Prostate gland (tissue), 2 donors: ENCODE measurements at regions not wholly inside any gene's neighbourhood (a gene's known extent, or its start where the extent isn't known, plus 50 kb on each side); places are given as distances from the start of the nearest gene placed in this dataset.

Source experiments
- DNase-seq: peaks from one replicate; pipeline ENCODE4 v3.0.0-alpha.2; 2019; ENCODE audit warnings: low spot score
- H3K27ac ChIP-seq, 2 donors: fragments of 200-600 bp; sonication (generic); 2 replicates each; pipeline ENCODE4 v1.5.1; 2017 to 2019
- H3K27me3 ChIP-seq: fragments of 200-600 bp; sonication (generic); replicated peaks from 2 replicates; pipeline ENCODE4 v1.5.1; 2019; ENCODE audit not compliant: insufficient read depth
- H3K36me3 ChIP-seq, 2 donors: fragments of 200-600 bp; sonication (generic); 1 replicate in 1 of 2; 2 replicates in 1 of 2; pipeline versions ENCODE4 v1.5.1 to v1.8.1; 2017 to 2019
- H3K4me1 ChIP-seq: fragments of 200-600 bp; sonication (generic); replicated peaks from 2 replicates; pipeline ENCODE4 v1.5.1; 2019
- H3K4me3 ChIP-seq, 2 donors: fragments of 200-600 bp; sonication (generic); 2 replicates each; pipeline ENCODE4 v1.5.1; 2017 to 2019
- H3K9me3 ChIP-seq: fragments of 200-600 bp; sonication (generic); 2 replicates; pipeline ENCODE4 v1.5.1; 2017
- CTCF ChIP-seq, 4 experiments: fragments of 200-600 bp in 2 of 4; fragments of 450-650 bp in 2 of 4; sonication (generic) in 2 of 4; IDR thresholded peaks; 1 replicate in 3 of 4; 2 replicates in 1 of 4; pipeline ENCODE4 v1.5.1; 2016 to 2019; ENCODE audit warnings: antibody characterized with exemption in 4 of 4, mild to moderate bottlenecking in 2 of 4, moderate library complexity in 2 of 4
- POLR2A ChIP-seq: fragments of 450-650 bp; IDR thresholded peaks from one replicate; pipeline ENCODE4 v1.6.1; 2016; ENCODE audit warnings: antibody characterized with exemption, mild to moderate bottlenecking
- POLR2AphosphoS5 ChIP-seq: sonication (generic); formaldehyde crosslinking; IDR thresholded peaks from one replicate; pipeline ENCODE4 v1.6.1; 2017; ENCODE audit warnings: antibody characterized with exemption
- WGBS: methylation state at CpG from one replicate; pipeline ENCODE4 v1.1.5; 2018; 5-methylcytosine and 5-hydroxymethylcytosine counted together
- intact Hi-C: fragments of 100-400 bp; cut with DNase I; formaldehyde crosslinking; loops from one replicate; pipeline ENCODE4 v1.14.2; 2022

GRCh38 chr1:14136881-14137280 lies 436.9 kb downstream of the PRDM2 start:
- Histone ChIP-seq H3K9me3 (no peaks in the 10 kb centered on the region), H3K36me3 (no peaks in the 10 kb centered on the region), H3K27me3 (no peaks in the 10 kb centered on the region), H3K4me3 (no peak overlapping the region), H3K27ac (no peak overlapping the region), H3K4me1 (no peaks in the 10 kb centered on the region)
- DNase-seq, result no peak
- intact Hi-C loops, result no loop called here
- WGBS, result 36% methylated on average over 5 of the region's 5 CpGs
- TF ChIP-seq CTCF (IDR thresholded peaks at IDR 0.05), result no peak
- TF ChIP-seq POLR2A, result no peak
- TF ChIP-seq POLR2AphosphoS5, result no peak

- no peaks in the 10 kb centered on the region for H3K27me3 ChIP-seq
- intact Hi-C loops, result no loop called here
- DNase-seq, result no peak
- TF ChIP-seq POLR2A (no peak), POLR2AphosphoS5 (no peak), CTCF (IDR thresholded peaks at IDR 0.05) (no peak)
- H3K36me3 ChIP-seq, result no peaks in the 10 kb centered on the region
- H3K4me3 ChIP-seq, result no peak overlapping the region
- H3K4me1 ChIP-seq, result no peaks in the 10 kb centered on the region
- H3K27ac ChIP-seq, result no peak overlapping the region
- 89% methylated on average over 6 of the region's 6 CpGs for WGBS
- no peaks in the 10 kb centered on the region for H3K9me3 ChIP-seq
Measured at GRCh38 chr1:14137411-14138134, 437.6 kb downstream of the PRDM2 start.

- 79% methylated on average over 3 of the region's 3 CpGs for WGBS
- Histone ChIP-seq H3K36me3 (no peaks in the 10 kb centered on the region), H3K4me1 (no peaks in the 10 kb centered on the region), H3K4me3 (no peak overlapping the region), H3K27ac (no peak overlapping the region), H3K27me3 (no peaks in the 10 kb centered on the region), H3K9me3 (no peaks in the 10 kb centered on the region)
- intact Hi-C loops, result no loop called here
- DNase-seq, result no peak
- TF ChIP-seq POLR2AphosphoS5, result no peak
- TF ChIP-seq CTCF (IDR thresholded peaks at IDR 0.05), result no peak
- no peak for TF ChIP-seq POLR2A
Measured at GRCh38 chr1:14138135-14138506, 438.1 kb downstream of the PRDM2 start.

- Histone ChIP-seq H3K27ac (no peak overlapping the region), H3K36me3 (no peaks in the 10 kb centered on the region), H3K4me1 (no peaks in the 10 kb centered on the region), H3K9me3 (no peaks in the 10 kb centered on the region), H3K27me3 (no peaks in the 10 kb centered on the region), H3K4me3 (no peak overlapping the region)
- intact Hi-C loops, result no loop called here
- TF ChIP-seq POLR2A, result no peak
- TF ChIP-seq CTCF (IDR thresholded peaks at IDR 0.05), result no peak
- TF ChIP-seq POLR2AphosphoS5, result no peak
- DNase-seq, result no peak
- 83% methylated on average over 6 of the region's 6 CpGs for WGBS
Measured at GRCh38 chr1:14138687-14139086, 438.7 kb downstream of the PRDM2 start.

- intact Hi-C loops, result no loop called here
- 31% methylated on average over 13 of the region's 13 CpGs for WGBS
- H3K27ac ChIP-seq, result no peak overlapping the region
- no peaks in the 10 kb centered on the region for H3K27me3 ChIP-seq
- H3K36me3 ChIP-seq, result no peaks in the 10 kb centered on the region
- H3K4me3 ChIP-seq, result no peak overlapping the region
- no peaks in the 10 kb centered on the region for H3K4me1 ChIP-seq
- peak; percentile 64 for DNase-seq
- no peaks in the 10 kb centered on the region for H3K9me3 ChIP-seq
- TF ChIP-seq POLR2A (no peak), POLR2AphosphoS5 (peak; percentile 32), CTCF (IDR thresholded peaks at IDR 0.05) (no peak)
Measured at GRCh38 chr1:14140831-14141401, 440.9 kb downstream of the PRDM2 start.
